Thymus (tissue), 11 donors: ENCODE measurements at regions not wholly inside any gene's neighbourhood (a gene's known extent, or its start where the extent isn't known, plus 50 kb on each side); places are given as distances from the start of the nearest gene placed in this dataset.

Experiments used
- DNase-seq, 9 donors: peaks; one replicate each; pipeline ENCODE4 v3.0.0-alpha.2; 2013; ENCODE audit warnings: low spot score in 9 of 9, low read depth in 6 of 9, missing footprints in 1 of 9
- H3K27ac ChIP-seq, 2 donors: one replicate each; pipeline ENCODE4 v1.5.1; 2013; ENCODE audit warnings: control low read depth in 1 of 2, low read depth in 1 of 2, low read length in 1 of 2, mild to moderate bottlenecking in 1 of 2, moderate library complexity in 1 of 2
- H3K27me3 ChIP-seq, 2 donors: one replicate each; pipeline ENCODE4 v1.5.1; 2013; ENCODE audit warnings: low read length in 1 of 2; ENCODE audit not compliant: control insufficient read depth in 2 of 2, insufficient read depth in 1 of 2
- H3K36me3 ChIP-seq, 2 donors: one replicate each; pipeline ENCODE4 v1.5.1; 2013; ENCODE audit warnings: low read length in 1 of 2, mild to moderate bottlenecking in 1 of 2, moderate library complexity in 1 of 2; ENCODE audit not compliant: control insufficient read depth in 2 of 2, insufficient read depth in 2 of 2
- H3K4me1 ChIP-seq, 2 donors: one replicate each; pipeline ENCODE4 v1.5.1; 2013; ENCODE audit warnings: low read length in 2 of 2; ENCODE audit not compliant: control insufficient read depth in 2 of 2, insufficient read depth in 2 of 2
- H3K4me3 ChIP-seq, 2 donors: one replicate each; pipeline ENCODE4 v1.5.1; 2013; ENCODE audit warnings: low read length in 2 of 2, control low read depth in 1 of 2, mild to moderate bottlenecking in 1 of 2
- H3K9me3 ChIP-seq, 2 donors: one replicate each; pipeline ENCODE4 v1.5.1; 2013; ENCODE audit warnings: low read length in 1 of 2, mild to moderate bottlenecking in 1 of 2; ENCODE audit not compliant: control insufficient read depth in 2 of 2, insufficient read depth in 1 of 2
- WGBS: extraction: QIAGEN DNeasy Blood & Tissue Kit; methylation state at CpG from one replicate; pipeline ENCODE4 v1.1.7; 2013; 5-methylcytosine and 5-hydroxymethylcytosine counted together
- donor health status: healthy.

DNA sequence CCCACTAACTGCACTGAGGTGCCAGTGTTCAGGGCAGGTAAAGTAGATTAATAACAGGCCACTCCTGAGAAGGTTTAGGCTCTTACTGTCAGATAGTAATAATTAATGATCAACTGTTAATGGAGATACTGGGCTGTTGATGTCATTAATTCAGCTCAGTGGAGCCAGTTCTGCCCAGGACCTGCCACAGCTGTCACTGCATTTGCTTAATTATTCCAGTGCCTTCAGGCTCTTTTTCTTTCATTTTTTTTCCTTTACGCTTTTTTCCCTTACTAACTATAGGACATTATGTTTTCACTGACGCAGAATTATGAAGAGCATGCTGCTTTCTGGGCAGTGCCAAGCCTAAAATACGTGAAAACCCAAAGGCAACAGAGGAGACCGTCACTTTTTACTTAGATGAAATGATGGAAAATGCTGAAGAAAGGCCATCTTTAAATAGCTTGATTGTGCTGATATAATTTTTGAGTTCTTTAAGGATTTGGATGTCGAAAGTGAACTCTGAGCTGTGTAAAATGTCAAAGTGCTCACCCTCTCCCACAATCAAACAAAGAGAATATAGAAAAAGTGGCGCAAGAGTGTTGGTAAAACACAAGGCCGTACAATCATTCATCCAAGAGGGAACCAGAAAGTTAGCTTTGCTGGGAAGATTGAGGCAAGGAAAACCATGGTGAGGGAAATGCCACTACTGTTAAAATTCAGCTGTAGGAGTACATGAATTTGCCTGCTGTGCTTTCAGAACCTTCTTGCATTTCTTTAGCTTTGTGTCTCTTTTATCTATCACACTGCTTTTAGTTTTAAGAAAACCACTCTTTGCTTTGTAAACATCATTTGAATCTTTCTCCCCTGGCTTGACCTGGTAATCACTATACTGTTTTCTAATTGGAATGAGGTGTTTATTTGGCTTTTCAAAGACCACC is 192.0 kb upstream of the ZEB2 start:
- Histone ChIP-seq H3K9me3 (no peaks in the 10 kb centered on the region), H3K27ac (no peak overlapping the region), H3K4me3 (no peak overlapping the region), H3K36me3 (no peaks in the 10 kb centered on the region), H3K27me3 (no peaks in the 10 kb centered on the region), H3K4me1 (no peaks in the 10 kb centered on the region)
- DNase-seq: no peak
- 96% methylated on average over 7 of the region's 7 CpGs for WGBS

DNA sequence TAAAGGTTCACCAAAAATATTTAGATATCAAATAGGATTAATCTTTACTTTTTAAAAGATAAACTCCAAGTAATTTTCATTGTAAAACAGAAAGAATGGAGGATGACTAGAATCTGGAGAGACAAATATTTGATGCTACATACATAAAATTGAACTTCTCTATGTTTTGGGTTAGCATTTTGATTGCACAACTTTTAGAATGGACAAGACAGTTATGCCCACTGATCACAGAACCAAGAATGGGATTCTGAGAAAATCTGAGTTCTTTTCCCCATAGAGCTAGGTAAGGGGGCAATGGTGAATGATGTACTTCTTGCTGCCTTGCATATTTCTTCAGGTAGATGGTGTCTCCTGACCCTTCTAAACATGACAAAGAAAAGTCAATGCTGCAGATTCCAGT is 191.2 kb upstream of the ZEB2 start:
- Histone ChIP-seq H3K27me3 (no peaks in the 10 kb centered on the region), H3K4me1 (no peaks in the 10 kb centered on the region), H3K27ac (no peak overlapping the region), H3K36me3 (no peaks in the 10 kb centered on the region), H3K9me3 (no peaks in the 10 kb centered on the region), H3K4me3 (no peak overlapping the region)
- DNase-seq: no peak

DNA sequence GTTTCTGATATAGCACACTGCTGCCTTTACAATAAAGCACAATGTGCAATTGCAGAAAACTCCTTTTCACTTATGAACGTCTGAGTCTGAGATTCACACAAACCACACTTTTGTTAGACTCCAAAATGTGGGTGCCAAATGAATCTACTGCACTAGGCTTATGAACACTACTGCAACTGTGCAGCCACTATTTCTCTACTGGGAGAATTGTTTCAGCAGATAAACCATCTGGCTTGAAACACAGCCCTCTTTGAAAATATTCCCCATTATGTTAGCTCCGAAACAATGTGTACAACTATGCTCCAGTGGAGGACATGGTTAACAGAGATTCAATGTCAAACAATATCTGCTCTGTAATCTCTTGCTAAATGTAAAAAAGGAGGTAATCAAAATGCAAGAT is 188.7 kb upstream of the ZEB2 start:
- no peak for DNase-seq
- Histone ChIP-seq H3K9me3 (no peaks in the 10 kb centered on the region), H3K36me3 (no peaks in the 10 kb centered on the region), H3K4me1 (peaks cover 0 to 5% of the 10 kb centered on the region in 2 donors), H3K27ac (no peak overlapping the region), H3K4me3 (no peak overlapping the region), H3K27me3 (no peaks in the 10 kb centered on the region)
- 94% methylated on average over 2 of the region's 2 CpGs for WGBS

GRCh38 chr2:144707736-144708326 is 187.9 kb upstream of the ZEB2 start:
- 95% methylated on average over 9 of the region's 9 CpGs for WGBS

GRCh38 chr2:144706647-144707046 is 186.7 kb upstream of the ZEB2 start:
- no peak overlapping the region for H3K4me3 ChIP-seq
- no peaks in the 10 kb centered on the region for H3K9me3 ChIP-seq
- H3K27me3 ChIP-seq: no peaks in the 10 kb centered on the region
- H3K27ac ChIP-seq: no peak overlapping the region
- DNase-seq: no peak
- peaks cover 0 to 5% of the 10 kb centered on the region in 2 donors for H3K4me1 ChIP-seq
- no peaks in the 10 kb centered on the region for H3K36me3 ChIP-seq
- WGBS: 95% methylated on average over 4 of the region's 4 CpGs

More at GRCh38 chr2:144707736-144708326, 187.9 kb upstream of the ZEB2 start:
- no peak for DNase-seq
- Histone ChIP-seq H3K27ac (no peak overlapping the region), H3K4me3 (no peak overlapping the region), H3K9me3 (no peaks in the 10 kb centered on the region), H3K27me3 (no peaks in the 10 kb centered on the region), H3K36me3 (no peaks in the 10 kb centered on the region), H3K4me1 (peaks cover 0 to 5% of the 10 kb centered on the region in 2 donors)

- Histone ChIP-seq H3K4me1 (peaks cover 0 to 5% of the 10 kb centered on the region in 2 donors), H3K4me3 (no peak overlapping the region), H3K9me3 (no peaks in the 10 kb centered on the region), H3K27ac (no peak overlapping the region), H3K27me3 (no peaks in the 10 kb centered on the region), H3K36me3 (no peaks in the 10 kb centered on the region)
- 97% methylated on average over 4 of the region's 4 CpGs for WGBS
- no peak for DNase-seq
Measured at GRCh38 chr2:144705328-144706245, 185.7 kb upstream of the ZEB2 start.

GRCh38 chr2:144704709-144705095 is 184.8 kb upstream of the ZEB2 start:
- Histone ChIP-seq H3K27ac (peak overlapping the region in 1 of 2 donors; percentile 5), H3K4me1 (peaks cover 0 to 5% of the 10 kb centered on the region in 2 donors), H3K27me3 (no peaks in the 10 kb centered on the region), H3K4me3 (no peak overlapping the region), H3K36me3 (no peaks in the 10 kb centered on the region), H3K9me3 (no peaks in the 10 kb centered on the region)
- DNase-seq: no peak
- WGBS: 74% methylated on average over 3 of the region's 3 CpGs

DNA sequence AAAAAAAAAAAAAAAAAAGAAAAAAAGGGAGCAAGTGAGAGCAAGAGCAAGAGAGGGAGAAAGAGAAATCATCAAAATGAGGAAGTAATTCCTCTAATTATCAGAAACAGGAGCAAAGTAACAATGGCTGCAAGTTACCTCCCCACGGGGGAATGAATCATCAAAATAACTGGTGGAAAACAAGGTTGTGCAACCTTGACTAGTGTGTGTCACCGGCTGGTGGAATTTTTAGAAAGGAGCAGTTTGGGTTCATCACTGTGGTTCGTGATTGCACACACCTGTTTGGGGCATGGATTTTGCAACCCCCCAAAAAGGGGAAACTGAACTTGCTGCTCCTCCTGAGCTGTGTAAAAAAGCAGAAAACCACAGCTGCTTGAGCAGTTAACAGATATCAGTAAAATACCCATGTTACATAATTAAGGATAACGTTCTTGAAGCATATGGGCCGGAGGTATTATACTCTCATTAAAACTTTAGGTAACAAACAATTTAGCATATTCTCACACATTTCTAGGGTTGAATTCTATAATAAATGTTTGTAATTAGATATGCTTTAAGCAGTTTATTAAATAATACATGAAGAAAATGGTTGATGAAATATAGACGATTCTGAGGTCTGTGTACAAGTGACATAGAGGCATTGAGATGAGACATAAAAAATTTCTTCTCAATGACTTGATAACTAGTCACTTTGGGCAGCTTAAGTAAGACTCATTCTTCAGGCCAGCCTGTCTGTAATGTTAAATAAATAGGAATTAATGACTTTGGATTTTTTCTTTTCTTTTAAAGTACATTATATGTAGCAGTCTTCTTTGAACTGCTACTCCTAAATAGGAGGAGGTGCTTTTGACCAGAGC is 184.2 kb upstream of the ZEB2 start:
- no peak overlapping the region for H3K4me3 ChIP-seq

More for the DNA sequence above, 184.2 kb upstream of the ZEB2 start:
- Histone ChIP-seq H3K27ac (peak overlapping the region in 1 of 2 donors; percentile 12), H3K36me3 (no peaks in the 10 kb centered on the region), H3K4me1 (peaks cover 0 to 5% of the 10 kb centered on the region in 2 donors), H3K9me3 (no peaks in the 10 kb centered on the region), H3K27me3 (no peaks in the 10 kb centered on the region)
- WGBS: 6% methylated on average over 6 of the region's 6 CpGs
- DNase-seq: peak in 3 of 9 donors; percentile 4 to 57 (median 21)
